ENCODE measurements at regions not wholly inside any gene's neighbourhood (a gene's known extent, or its start where the extent isn't known, plus 50 kb on each side); places are given as distances from the start of the nearest gene placed in this dataset.
"Not testable (repeated sequence)": the region's sequence is repeated elsewhere in the genome, so short reads cannot be mapped to it uniquely, and the experiment has no call there.

- DNase-seq: no peak
Observed at GRCh38 chr10:45198486-45199204, 116.8 kb downstream of the OR13A1 start.

GRCh38 chr10:45199205-45199740 is 116.1 kb downstream of the OR13A1 start:
- DNase-seq: no peak

DNA sequence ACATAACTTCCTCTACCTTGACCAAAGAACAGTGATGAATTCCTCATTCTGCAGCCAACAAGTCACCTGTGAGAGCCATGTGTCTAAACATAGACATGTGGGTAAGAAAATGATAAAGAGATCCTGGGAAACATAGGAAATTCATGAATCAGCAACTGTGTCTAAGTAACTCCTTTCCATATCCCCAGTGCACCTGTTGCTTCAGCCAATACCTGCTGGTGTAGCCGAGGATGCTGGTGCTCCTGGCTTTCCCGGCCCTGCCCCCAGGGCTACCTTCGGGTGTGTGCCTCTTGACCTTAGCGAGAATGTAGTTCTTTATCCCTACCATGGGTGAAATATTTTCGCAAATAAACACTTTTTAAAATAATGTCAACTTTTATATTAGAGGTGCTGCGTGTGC is 114.1 kb downstream of the OR13A1 start:
- DNase-seq: no peak

DNA sequence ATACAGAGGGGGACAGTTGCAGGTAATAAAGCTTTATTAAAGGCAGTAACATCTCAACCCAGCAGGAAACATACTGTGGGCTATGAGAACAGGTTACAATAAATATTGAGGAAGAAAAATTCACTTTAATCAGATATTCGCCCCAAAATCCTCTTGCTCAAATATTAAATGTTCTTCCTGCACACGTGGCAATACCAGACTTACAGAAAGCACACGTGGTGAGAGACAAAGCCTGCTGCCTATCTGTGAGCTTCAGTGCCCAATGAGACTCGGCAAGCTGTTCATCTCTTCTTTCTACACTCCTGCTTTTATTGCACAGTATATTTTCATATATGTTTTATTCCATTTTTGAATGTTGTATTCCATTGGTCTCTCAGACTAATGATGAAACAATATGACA is 113.2 kb downstream of the OR13A1 start:
- DNase-seq: no peak

DNA sequence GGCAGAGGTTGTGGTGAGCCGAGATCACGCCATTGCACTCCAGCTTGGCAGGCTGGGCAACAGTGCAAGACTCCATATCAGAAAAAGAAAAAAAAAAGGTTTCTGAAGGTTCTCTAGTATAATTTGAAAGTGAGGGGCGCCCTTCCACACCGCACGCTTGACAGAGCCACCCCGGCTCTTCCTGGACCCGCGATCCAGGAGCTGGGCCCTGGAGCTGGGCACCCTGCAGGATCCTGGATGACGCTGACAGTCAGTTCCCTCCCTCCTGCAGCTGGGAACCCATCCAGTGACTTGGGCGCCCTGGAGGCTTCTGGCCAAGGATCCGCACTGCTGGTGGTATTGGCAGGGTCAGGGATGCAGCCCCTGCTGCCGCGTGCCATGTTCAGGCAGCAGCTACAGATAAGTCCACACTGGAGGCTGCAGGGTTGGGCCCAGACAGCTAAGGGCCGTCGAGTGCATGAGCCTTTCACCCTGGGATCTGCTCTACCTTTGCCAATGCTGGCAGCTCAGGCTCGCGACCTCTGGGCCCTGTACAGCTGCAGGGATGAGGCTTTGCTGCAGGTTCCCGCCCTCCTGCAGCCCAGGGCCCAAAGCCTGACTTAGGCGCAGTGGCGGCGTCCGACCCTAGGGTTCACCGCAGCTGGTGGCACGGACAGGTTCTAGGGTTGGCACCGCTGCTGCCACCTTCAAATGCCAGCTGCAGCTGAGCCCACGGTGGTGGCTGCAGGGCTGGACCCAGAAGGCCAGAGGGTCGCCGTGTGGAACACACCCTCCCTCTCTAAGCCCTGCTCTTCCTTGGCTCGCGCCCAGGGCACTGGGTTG is 110.2 kb downstream of the OR13A1 start:
- no peak for DNase-seq

DNA sequence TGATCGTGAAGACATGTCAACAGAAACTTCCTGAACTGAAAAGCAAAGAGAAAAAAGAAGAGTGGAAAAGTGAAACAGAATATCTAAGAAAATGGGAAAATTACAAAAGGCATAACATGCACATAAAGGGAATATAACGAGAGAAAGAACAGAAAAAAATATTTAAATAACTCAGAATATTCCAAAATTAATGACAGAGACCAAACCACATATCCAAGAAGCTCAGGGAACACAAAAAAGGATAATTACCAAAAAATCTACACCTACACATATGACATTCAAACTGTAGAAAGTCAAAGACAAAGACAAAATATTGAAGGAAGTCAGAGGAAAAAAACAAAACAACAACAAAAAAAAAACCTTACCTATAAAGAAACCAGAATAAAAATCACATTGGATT is 105.5 kb downstream of the OR13A1 start:
- DNase-seq: no peak

- DNase-seq: no peak
Observed at GRCh38 chr10:45211576-45211975, 103.8 kb downstream of the OR13A1 start.

GRCh38 chr10:45219416-45219815 is 96.0 kb downstream of the OR13A1 start:
- no peak for DNase-seq

GRCh38 chr10:45220931-45221330 is 94.5 kb downstream of the OR13A1 start:
- no peak for DNase-seq

DNA sequence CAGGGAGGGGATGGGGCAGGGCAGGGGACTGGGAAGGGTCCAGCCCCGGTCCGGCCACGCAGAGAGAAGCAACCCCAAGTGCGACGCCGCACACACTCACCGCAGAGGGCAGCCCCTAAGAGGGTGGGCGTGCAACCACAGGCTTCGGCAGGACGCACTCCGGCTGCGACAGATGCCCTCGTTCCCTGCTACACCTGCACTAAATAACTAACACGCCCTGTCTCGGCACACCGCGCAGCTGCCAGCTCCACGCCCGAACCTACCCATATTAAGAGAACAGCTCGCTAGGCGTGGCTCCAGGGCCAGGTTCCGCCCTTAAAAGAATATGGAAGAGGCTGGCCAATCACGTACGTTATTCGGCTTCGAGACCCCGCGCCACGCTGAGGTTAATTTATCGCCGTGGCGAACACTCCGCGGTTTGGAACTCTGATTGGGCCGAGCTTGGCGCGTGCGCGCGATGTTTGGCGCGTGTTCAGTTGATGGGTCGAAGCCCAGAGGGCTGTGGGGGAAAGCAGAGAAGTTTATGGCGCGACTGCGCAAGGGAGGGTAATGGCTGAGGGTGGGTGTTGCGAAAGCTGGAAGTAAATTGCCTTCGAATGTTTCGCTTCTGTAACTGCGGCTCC is 91.1 kb downstream of the OR13A1 start:
- DNase-seq: no peak

GRCh38 chr10:45227042-45227441 is 88.4 kb downstream of the OR13A1 start:
- no peak for DNase-seq

DNA sequence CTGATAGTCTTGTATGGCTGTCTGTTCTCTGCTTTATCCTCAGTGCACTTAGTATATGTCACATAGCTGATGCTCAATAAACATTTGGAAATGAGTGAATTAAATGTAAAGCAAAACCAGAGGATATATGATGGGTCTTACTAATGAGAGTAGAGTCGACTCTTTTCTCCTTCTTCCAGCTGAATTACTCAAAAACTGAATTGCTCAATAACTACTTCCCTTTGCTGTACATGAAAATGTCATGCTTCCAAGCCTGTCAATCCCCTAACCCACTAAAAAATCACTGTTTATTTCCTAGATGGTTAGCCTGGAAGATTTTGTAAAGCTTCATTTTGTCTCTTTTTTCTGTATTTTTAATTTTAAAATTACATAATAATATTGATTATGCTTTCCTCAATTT is 88.0 kb downstream of the OR13A1 start:
- DNase-seq: no peak

GRCh38 chr10:45229823-45230222 is 85.6 kb downstream of the OR13A1 start:
- DNase-seq: no peak

- peak in 4 of 5 donors; percentile 33 to 58 (median 43) for DNase-seq
Observed at GRCh38 chr10:45235260-45235769, 80.1 kb downstream of the OR13A1 start.

GRCh38 chr10:45235798-45236220 is 79.6 kb downstream of the OR13A1 start:
- no peak for DNase-seq

DNA sequence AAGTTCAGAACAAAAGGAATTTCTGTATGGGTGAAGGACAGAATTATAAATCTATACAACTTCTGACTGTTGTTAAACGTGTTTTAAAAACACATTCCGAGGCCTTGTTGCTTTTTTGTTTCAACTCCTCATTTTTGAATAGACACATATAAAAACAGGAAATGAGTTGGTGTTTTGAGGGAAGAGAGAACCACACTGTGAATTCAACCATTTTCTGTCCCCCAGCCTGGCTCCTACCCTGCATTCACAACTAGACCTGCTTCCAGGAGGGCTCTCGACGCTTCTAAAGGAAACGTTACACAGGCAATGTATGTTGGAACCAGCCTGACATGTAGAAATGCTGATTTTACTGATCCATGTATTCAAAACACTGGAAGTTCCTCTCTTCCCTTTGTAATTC is 76.5 kb downstream of the OR13A1 start:
- no peak for DNase-seq

DNA sequence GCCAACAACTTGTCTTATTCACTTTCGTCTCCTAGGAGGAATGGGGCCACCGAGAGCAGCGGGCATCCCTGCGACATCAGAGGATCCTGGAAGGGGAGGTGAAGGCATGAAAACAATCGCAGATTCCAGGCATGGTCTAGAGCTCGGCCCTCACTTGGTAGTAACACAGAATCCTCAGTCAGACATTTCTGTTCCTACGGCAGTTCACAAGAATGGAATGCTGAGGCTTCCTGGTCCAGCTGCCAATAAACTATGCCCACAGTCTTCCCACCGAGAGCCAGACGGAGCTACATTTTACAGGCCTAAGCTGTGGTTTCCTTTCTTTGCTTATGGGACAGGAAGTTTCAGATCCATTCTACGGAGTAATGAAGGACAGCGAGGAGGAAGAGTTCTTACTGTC is 75.8 kb downstream of the OR13A1 start:
- no peak for DNase-seq

- DNase-seq: no peak
Observed at GRCh38 chr10:45241865-45242520, 73.4 kb downstream of the OR13A1 start.

DNA sequence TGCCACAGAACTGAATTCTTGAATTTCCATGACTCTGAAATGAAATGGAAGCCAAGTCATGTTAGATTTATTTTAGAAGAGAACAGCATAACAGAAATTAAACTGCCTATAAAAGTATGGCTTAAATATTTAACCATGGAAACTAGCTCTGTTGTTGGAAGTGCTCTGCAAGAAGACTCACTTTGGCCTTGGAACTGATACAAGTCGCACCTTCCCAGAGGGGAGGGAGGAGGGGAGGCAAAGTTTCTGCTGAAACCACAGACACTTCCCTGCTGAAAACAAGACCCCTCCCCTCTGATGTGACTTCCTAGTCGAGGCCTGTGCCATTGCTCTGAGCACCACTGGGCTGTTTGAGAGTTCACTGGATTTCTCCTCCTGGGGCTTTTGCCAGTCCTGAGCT is 72.1 kb downstream of the OR13A1 start:
- no peak for DNase-seq

DNA sequence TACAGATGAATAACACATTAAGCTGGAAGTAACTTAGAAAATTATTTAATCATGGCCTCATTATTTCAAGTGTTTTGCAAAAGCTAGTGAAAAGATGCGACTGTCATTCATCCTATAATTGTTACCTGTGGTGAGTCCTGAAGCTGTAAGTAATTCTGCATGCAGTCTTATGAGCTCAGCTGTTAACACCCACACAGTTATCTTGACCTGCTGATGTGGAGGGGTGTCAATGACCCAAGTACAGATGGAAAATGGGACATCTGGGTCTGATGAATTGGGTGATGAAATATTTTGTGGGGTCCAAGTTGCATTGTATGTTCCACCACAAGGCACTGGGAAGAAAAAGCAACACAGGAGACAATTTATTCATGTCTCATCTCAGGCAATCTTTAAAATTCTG is 68.9 kb downstream of the OR13A1 start:
- DNase-seq: no peak

DNA sequence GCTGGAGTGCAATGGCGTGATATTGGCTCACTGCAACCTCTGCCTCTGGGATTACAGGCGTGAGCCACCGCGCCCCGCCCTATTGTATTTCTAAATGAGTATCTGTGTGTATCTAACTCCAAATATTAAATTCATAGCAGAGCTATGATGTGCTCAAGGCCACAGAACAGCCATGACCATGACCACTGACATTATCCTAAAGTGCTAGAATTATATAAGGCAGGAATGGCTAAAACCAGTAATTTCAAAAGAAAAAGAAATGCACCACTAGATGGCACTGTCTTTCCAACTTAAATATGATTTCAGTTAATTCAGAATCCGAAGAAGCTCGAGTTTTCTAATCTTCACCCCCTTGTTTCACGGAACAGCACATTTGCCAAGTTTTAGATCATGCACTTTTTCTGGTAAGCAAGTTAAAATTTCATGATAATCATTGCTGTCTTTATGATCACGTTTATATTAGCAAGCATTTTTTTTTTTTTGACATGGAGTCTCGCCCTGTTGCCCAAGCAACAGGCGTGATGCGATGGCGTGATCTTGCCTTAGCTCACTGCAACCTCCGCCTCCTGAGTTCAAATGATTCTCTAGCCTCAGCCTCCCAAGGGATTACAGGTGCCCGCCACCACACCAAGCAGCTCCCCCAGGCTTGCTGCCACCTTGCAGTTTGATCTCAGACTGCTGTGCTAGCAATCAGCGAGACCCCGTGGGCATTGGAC is 65.3 kb downstream of the OR13A1 start:
- peak in 1 of 5 donors; percentile 62 for DNase-seq

DNA sequence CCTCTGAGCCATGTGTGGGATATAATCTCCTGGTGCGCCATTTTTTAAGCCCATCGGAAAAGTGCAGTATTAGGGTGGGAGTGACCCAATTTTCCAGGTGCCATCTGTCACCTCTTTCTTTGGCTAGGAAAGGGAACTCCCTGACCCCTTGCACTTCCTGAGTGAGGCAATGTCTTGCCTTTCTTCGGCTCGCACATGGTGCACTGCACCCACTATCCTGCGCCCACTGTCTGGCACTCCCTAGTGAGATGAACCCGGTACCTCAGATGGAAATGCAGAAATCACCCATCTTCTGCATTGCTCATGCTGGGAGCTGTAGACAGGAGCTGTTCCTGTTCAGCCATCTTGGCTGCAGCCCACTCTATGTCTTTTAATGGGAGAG is 64.7 kb downstream of the OR13A1 start:
- DNase-seq: not testable (repeated sequence)
